H1 (cell line): ENCODE measurements at regions not wholly inside any gene's neighbourhood (a gene's known extent, or its start where the extent isn't known, plus 50 kb on each side); places are given as distances from the start of the nearest gene placed in this dataset.

Experiments
- CREB1 ChIP-seq: IDR thresholded peaks from 2 replicates; pipeline ENCODE4 v1.6.1; 2012; ENCODE audit warnings: inconsistent platforms
- HDAC2 ChIP-seq, 2 experiments: fragments of 300-600 bp in 1 of 2; sonication (generic) in 1 of 2; IDR thresholded peaks; 2 replicates each; pipeline ENCODE4 v1.6.1; 2011 to 2012; ENCODE audit warnings: low read depth in 2 of 2, low read length in 2 of 2, mild to moderate bottlenecking in 2 of 2, moderate library complexity in 2 of 2, borderline replicate concordance in 1 of 2, inconsistent platforms in 1 of 2
- KDM5A ChIP-seq: fragments of 200-600 bp; IDR thresholded peaks from 2 replicates; pipeline ENCODE4 v1.7.1; 2012; ENCODE audit warnings: mild to moderate bottlenecking, low read length, inconsistent platforms, mixed read lengths
- TAF7 ChIP-seq: optimal IDR thresholded peaks from 2 replicates; pipeline ENCODE3; 2011; ENCODE audit warnings: low read depth, mild to moderate bottlenecking, inconsistent platforms, low read length, moderate library complexity, borderline replicate concordance

DNA sequence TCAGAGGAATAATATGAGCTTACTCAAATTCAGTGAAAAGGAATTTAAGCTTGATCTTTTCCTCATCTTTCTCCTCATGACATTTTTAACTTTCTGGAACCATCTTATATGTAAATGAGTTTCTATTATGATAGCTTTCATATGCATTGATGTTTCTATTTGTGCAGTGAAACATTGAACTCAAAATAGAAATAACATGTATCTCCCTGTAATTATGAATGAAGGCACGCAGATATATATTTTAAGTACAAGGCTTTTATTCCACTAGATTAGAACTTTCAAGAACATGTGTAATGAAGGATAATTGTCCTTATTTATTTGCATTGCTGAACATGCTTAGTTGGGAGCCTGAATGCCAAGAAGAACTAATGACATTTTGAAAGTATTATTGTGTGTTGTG lies 1391.7 kb upstream of the MIR17HG start (continued):
- no peak for TF ChIP-seq HDAC2 (IDR thresholded peaks at IDR 0.05; ENCODE audit: borderline replicate concordance in 1 of 2, low read depth in 2 of 2, low read length in 2 of 2)
- no peak for TF ChIP-seq KDM5A
- no peak for TF ChIP-seq TAF7
- TF ChIP-seq CREB1 = no peak
